Smooth muscle cell (in vitro differentiated cells): ENCODE measurements at regions not wholly inside any gene's neighbourhood (a gene's known extent, or its start where the extent isn't known, plus 50 kb on each side); places are given as distances from the start of the nearest gene placed in this dataset.

Experiments
- DNase-seq: peaks from one replicate; lab custom pipeline; 2025; ENCODE audit not compliant: unreplicated experiment; lab: John Stamatoyannopoulos, UW
- H2AFZ ChIP-seq: fragments of 200-600 bp; sonication (generic); 2 replicates; pipeline ENCODE4 v1.6.0; 2016; ENCODE audit warnings: antibody characterized with exemption, low read depth, mild to moderate bottlenecking
- H3F3A ChIP-seq: fragments of 200-600 bp; sonication (generic); 2 replicates; pipeline ENCODE4 v1.6.0; 2017; ENCODE audit warnings: antibody characterized with exemption, low read depth
- H3K27ac ChIP-seq: fragments of 200-600 bp; sonication (generic); 2 replicates; pipeline ENCODE4 v1.5.1; 2016; ENCODE audit warnings: low read depth, mild to moderate bottlenecking
- H3K27me3 ChIP-seq: fragments of 200-600 bp; sonication (generic); 2 replicates; pipeline ENCODE4 v1.6.1; 2016; ENCODE audit warnings: low read depth, mild to moderate bottlenecking
- H3K36me3 ChIP-seq: fragments of 200-600 bp; sonication (generic); 2 replicates; pipeline ENCODE4 v1.5.1; 2016; ENCODE audit warnings: low read depth
- H3K4me1 ChIP-seq: fragments of 200-600 bp; sonication (generic); 2 replicates; pipeline ENCODE4 v1.5.1; 2016; ENCODE audit warnings: low read depth
- H3K4me2 ChIP-seq: fragments of 200-600 bp; sonication (generic); 2 replicates; pipeline ENCODE4 v1.6.0; 2016; ENCODE audit warnings: mild to moderate bottlenecking
- H3K4me3 ChIP-seq: fragments of 200-600 bp; sonication (generic); 2 replicates; pipeline ENCODE4 v1.5.1; 2016; ENCODE audit warnings: mild to moderate bottlenecking
- H3K79me2 ChIP-seq: fragments of 200-600 bp; sonication (generic); 2 replicates; pipeline ENCODE4 v1.6.0; 2016; ENCODE audit warnings: low read depth, mild to moderate bottlenecking
- H3K9ac ChIP-seq: fragments of 200-600 bp; sonication (generic); 2 replicates; pipeline ENCODE4 v1.6.0; 2016; ENCODE audit warnings: low read depth
- H3K9me3 ChIP-seq: fragments of 200-600 bp; sonication (generic); replicated peaks from 2 replicates; pipeline ENCODE4 v1.5.1; 2016; ENCODE audit warnings: low read depth
- H4K20me1 ChIP-seq: fragments of 200-600 bp; sonication (generic); 2 replicates; pipeline ENCODE4 v1.6.0; 2016; ENCODE audit warnings: low read depth
- WGBS: methylation state at CpG from one replicate; pipeline ENCODE4 v1.1.7; 2016; ENCODE audit warnings: low lambda C conversion rate; 5-methylcytosine and 5-hydroxymethylcytosine counted together
- TF ChIP-seq, protein P1 (sequence below): fragments of 200-600 bp; sonication (generic); IDR thresholded peaks from 2 replicates; pipeline ENCODE4 v1.5.1; 2017; ENCODE audit warnings: borderline replicate concordance, mild to moderate bottlenecking, antibody characterized with exemption; ENCODE audit not compliant: insufficient read depth, poor library complexity, severe bottlenecking

DNA sequence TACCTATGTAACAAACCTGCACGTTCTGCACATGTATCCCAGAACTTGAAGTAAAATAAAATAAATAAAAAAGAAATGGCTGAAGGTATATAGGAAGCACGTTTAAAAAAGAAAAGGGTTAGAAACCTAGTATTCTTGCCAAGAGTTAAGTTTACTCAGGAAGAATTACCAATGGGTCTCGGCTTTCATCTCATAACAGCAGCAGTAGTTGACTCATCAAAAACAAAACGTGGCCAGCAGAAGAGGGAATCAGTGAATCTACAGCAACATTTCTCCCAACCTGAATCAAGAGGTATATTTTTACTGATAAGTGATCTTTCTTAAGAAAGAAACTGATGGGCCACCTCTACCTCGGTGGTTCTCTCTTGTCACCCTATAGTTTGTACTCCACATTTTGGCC is 340.3 kb downstream of the BRINP2 start:
- no peak for DNase-seq
- Histone ChIP-seq H3F3A (no peaks in the 10 kb centered on the region), H3K4me1 (no peaks in the 10 kb centered on the region), H3K79me2 (no peaks in the 10 kb centered on the region), H3K27me3 (no peaks in the 10 kb centered on the region), H3K9ac (no peak overlapping the region), H3K27ac (no peak overlapping the region), H3K9me3 (peaks cover 3% of the 10 kb centered on the region), H3K4me2 (no peak overlapping the region), H4K20me1 (no peaks in the 10 kb centered on the region), H3K4me3 (no peak overlapping the region), H2AFZ (no peak overlapping the region), H3K36me3 (no peaks in the 10 kb centered on the region)
- WGBS: 80% methylated on average over 5 of the region's 5 CpGs
- TF ChIP-seq, protein P1, sequence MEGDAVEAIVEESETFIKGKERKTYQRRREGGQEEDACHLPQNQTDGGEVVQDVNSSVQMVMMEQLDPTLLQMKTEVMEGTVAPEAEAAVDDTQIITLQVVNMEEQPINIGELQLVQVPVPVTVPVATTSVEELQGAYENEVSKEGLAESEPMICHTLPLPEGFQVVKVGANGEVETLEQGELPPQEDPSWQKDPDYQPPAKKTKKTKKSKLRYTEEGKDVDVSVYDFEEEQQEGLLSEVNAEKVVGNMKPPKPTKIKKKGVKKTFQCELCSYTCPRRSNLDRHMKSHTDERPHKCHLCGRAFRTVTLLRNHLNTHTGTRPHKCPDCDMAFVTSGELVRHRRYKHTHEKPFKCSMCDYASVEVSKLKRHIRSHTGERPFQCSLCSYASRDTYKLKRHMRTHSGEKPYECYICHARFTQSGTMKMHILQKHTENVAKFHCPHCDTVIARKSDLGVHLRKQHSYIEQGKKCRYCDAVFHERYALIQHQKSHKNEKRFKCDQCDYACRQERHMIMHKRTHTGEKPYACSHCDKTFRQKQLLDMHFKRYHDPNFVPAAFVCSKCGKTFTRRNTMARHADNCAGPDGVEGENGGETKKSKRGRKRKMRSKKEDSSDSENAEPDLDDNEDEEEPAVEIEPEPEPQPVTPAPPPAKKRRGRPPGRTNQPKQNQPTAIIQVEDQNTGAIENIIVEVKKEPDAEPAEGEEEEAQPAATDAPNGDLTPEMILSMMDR: no peak

DNA sequence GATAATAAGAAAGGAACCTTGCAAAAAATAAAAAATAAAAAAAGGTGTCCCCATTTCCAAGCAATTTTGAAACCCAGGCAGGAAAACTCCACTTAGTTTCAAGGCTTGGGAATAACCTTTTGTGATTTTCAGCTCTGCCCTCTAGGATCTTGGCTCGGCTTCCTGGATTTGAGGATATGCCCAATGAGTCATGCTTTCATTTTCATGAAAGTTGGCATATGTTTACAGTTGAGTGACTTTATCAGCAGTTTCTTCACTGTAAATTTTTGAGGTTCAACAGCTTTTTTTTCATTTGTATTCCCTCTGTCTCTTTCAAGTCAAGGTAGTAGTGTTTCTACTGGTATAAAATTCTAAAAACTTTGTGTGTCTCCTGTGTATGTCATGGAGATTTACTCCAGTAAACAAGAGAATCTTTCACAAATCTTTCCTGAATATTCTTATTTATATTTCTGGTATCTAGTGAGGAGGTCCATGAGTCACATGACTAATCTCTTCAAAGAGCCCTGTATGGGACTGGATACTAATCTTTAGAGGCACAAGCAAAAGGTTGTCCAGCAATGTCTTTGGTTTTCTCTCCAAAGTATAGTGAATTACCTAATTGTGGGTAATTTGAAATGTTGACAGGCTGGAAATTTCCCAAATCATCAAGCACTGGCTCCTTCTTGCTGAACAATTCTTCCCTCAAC is 335.3 kb downstream of the BRINP2 start:
- no peaks in the 10 kb centered on the region for H3K27me3 ChIP-seq
- no peak overlapping the region for H3K27ac ChIP-seq
- no peaks in the 10 kb centered on the region for H4K20me1 ChIP-seq
- DNase-seq: no peak
- no peaks in the 10 kb centered on the region for H3F3A ChIP-seq
- no peaks in the 10 kb centered on the region for H3K36me3 ChIP-seq
- H2AFZ ChIP-seq: no peak overlapping the region
- no peak overlapping the region for H3K9ac ChIP-seq
- TF ChIP-seq, protein P1: no peak
- no peaks in the 10 kb centered on the region for H3K4me1 ChIP-seq
- no peaks in the 10 kb centered on the region for H3K79me2 ChIP-seq
- WGBS: 100% methylated on average over 1 of the region's 1 CpG
- H3K4me2 ChIP-seq: no peak overlapping the region
- no peak overlapping the region for H3K4me3 ChIP-seq
- peaks cover 3% of the 10 kb centered on the region for H3K9me3 ChIP-seq

DNA sequence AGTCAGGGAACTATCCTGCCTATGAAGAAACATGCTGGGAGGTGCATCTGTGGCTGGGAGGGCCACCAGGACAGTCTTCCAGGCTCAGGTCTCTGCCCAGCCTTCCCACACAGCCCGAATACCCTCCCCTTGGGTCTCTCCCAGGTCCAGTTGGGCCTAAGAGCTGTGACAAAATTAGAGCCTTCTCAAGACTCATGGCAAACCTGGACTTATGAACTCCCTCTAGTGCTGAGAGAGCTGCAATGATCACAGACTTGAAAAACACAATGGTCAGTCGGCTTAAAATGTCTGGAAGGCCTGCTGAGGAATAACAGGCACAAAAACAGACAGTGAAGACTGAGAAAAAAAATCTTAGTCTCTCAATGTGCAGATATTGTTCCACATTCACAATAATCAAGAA is 325.1 kb downstream of the BRINP2 start:
- H3K9ac ChIP-seq: no peak overlapping the region

More for the DNA sequence above, 325.1 kb downstream of the BRINP2 start:
- Histone ChIP-seq H4K20me1 (no peaks in the 10 kb centered on the region), H2AFZ (no peak overlapping the region), H3K4me3 (no peak overlapping the region), H3K4me2 (no peak overlapping the region), H3K27me3 (no peaks in the 10 kb centered on the region), H3K9me3 (no peaks in the 10 kb centered on the region), H3K27ac (no peak overlapping the region), H3K36me3 (no peaks in the 10 kb centered on the region), H3F3A (no peaks in the 10 kb centered on the region), H3K4me1 (no peaks in the 10 kb centered on the region), H3K79me2 (no peaks in the 10 kb centered on the region)
- TF ChIP-seq, protein P1: no peak
- DNase-seq: no peak
- 69% methylated on average over 2 of the region's 2 CpGs for WGBS
